ENCODE measurements at regions not wholly inside any gene's neighbourhood (a gene's known extent, or its start where the extent isn't known, plus 50 kb on each side); places are given as distances from the start of the nearest gene placed in this dataset.
"Not testable (repeated sequence)": the region's sequence is repeated elsewhere in the genome, so short reads cannot be mapped to it uniquely, and the experiment has no call there.

GRCh38 chr20:51275181-51275580, 252.3 kb upstream of the KCNG1 start:
- H3K36me3 ChIP-seq = no peaks in the 10 kb centered on the region
- peaks cover 12% of the 10 kb centered on the region for H3K4me1 ChIP-seq
- no peak overlapping the region for H3K27ac ChIP-seq (replicated peaks)
- H3K4me3 ChIP-seq = no peak overlapping the region
- peaks cover 28% of the 10 kb centered on the region for H3K9me3 ChIP-seq (replicated peaks)
- no peak for DNase-seq
- H3K27me3 ChIP-seq (ENCODE audit: low read depth) = peaks cover 85% of the 10 kb centered on the region
- TF ChIP-seq, protein P1, sequence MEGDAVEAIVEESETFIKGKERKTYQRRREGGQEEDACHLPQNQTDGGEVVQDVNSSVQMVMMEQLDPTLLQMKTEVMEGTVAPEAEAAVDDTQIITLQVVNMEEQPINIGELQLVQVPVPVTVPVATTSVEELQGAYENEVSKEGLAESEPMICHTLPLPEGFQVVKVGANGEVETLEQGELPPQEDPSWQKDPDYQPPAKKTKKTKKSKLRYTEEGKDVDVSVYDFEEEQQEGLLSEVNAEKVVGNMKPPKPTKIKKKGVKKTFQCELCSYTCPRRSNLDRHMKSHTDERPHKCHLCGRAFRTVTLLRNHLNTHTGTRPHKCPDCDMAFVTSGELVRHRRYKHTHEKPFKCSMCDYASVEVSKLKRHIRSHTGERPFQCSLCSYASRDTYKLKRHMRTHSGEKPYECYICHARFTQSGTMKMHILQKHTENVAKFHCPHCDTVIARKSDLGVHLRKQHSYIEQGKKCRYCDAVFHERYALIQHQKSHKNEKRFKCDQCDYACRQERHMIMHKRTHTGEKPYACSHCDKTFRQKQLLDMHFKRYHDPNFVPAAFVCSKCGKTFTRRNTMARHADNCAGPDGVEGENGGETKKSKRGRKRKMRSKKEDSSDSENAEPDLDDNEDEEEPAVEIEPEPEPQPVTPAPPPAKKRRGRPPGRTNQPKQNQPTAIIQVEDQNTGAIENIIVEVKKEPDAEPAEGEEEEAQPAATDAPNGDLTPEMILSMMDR (IDR thresholded peaks at IDR 0.05; ENCODE audit: borderline replicate concordance) = no peak
- intact Hi-C loops (cut with micrococcal nuclease) = no loop called here

GRCh38 chr20:51272401-51272800, 249.5 kb upstream of the KCNG1 start:
- peaks cover 63% of the 10 kb centered on the region for H3K27me3 ChIP-seq (ENCODE audit: low read depth)
- no peak for DNase-seq
- H3K4me1 ChIP-seq = peaks cover 12% of the 10 kb centered on the region
- no peaks in the 10 kb centered on the region for H3K36me3 ChIP-seq
- H3K27ac ChIP-seq (replicated peaks) = no peak overlapping the region
- no peak overlapping the region for H3K4me3 ChIP-seq
- TF ChIP-seq, protein P1 (IDR thresholded peaks at IDR 0.05; ENCODE audit: borderline replicate concordance) = no peak
- H3K9me3 ChIP-seq (replicated peaks) = peaks cover 21% of the 10 kb centered on the region
- intact Hi-C loops (cut with micrococcal nuclease) = no loop called here

GRCh38 chr20:51271931-51272330, 249.0 kb upstream of the KCNG1 start:
- H3K36me3 ChIP-seq = no peaks in the 10 kb centered on the region
- intact Hi-C loops (cut with micrococcal nuclease) = no loop called here
- no peak overlapping the region for H3K4me3 ChIP-seq
- peaks cover 21% of the 10 kb centered on the region for H3K9me3 ChIP-seq (replicated peaks)
- peaks cover 60% of the 10 kb centered on the region for H3K27me3 ChIP-seq (ENCODE audit: low read depth)
- no peak overlapping the region for H3K27ac ChIP-seq (replicated peaks)
- TF ChIP-seq, protein P1 (IDR thresholded peaks at IDR 0.05; ENCODE audit: borderline replicate concordance) = no peak
- peaks cover 12% of the 10 kb centered on the region for H3K4me1 ChIP-seq
- no peak for DNase-seq

DNA sequence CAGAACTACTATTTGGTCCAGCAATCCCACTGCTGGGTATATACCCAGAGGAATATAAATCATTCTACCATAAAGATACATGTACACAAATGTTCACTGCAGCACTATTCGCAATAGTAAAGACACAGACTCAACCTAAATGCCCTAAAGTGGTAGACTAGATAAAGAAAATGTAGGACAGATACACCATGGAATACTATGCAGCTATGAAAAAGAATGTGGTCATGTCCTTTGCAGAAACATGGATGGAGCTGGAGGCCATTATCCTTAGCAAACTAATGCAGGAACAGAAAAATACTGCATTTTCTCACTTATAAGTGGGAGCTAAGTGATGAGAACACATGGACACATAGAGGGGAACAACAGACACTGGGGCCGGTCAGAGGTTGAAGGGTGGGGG, 248.4 kb upstream of the KCNG1 start:
- H3K36me3 ChIP-seq; H3K4me3 ChIP-seq; intact Hi-C loops (cut with micrococcal nuclease); DNase-seq; H3K4me1 ChIP-seq; H3K27ac ChIP-seq (replicated peaks): not testable (repeated sequence)
- H3K9me3 ChIP-seq (replicated peaks) = peaks cover 21% of the 10 kb centered on the region
- peaks cover 55% of the 10 kb centered on the region for H3K27me3 ChIP-seq (ENCODE audit: low read depth)

GRCh38 chr20:51269671-51270070, 246.8 kb upstream of the KCNG1 start:
- TF ChIP-seq, protein P1 (IDR thresholded peaks at IDR 0.05; ENCODE audit: borderline replicate concordance) = no peak
- Histone ChIP-seq H3K27me3 (ENCODE audit: low read depth) (peaks cover 52% of the 10 kb centered on the region), H3K4me3 (no peak overlapping the region), H3K36me3 (no peaks in the 10 kb centered on the region), H3K4me1 (no peaks in the 10 kb centered on the region), H3K9me3 (replicated peaks) (peaks cover 28% of the 10 kb centered on the region), H3K27ac (replicated peaks) (no peak overlapping the region)
- no peak for DNase-seq
- intact Hi-C loops (cut with micrococcal nuclease) = no loop called here

GRCh38 chr20:51267679-51268078, 244.8 kb upstream of the KCNG1 start:
- H3K27me3 ChIP-seq (ENCODE audit: low read depth) = peaks cover 45% of the 10 kb centered on the region
- TF ChIP-seq, protein P1 (IDR thresholded peaks at IDR 0.05; ENCODE audit: borderline replicate concordance) = no peak
- H3K27ac ChIP-seq (replicated peaks) = no peak overlapping the region
- no peaks in the 10 kb centered on the region for H3K4me1 ChIP-seq
- no peak overlapping the region for H3K4me3 ChIP-seq
- no peaks in the 10 kb centered on the region for H3K36me3 ChIP-seq
- H3K9me3 ChIP-seq (replicated peaks) = peaks cover 28% of the 10 kb centered on the region
- DNase-seq = no peak
- intact Hi-C loops (cut with micrococcal nuclease) = no loop called here
